ENCODE measurements at regions not wholly inside any gene's neighbourhood (a gene's known extent, or its start where the extent isn't known, plus 50 kb on each side); places are given as distances from the start of the nearest gene placed in this dataset.

DNA sequence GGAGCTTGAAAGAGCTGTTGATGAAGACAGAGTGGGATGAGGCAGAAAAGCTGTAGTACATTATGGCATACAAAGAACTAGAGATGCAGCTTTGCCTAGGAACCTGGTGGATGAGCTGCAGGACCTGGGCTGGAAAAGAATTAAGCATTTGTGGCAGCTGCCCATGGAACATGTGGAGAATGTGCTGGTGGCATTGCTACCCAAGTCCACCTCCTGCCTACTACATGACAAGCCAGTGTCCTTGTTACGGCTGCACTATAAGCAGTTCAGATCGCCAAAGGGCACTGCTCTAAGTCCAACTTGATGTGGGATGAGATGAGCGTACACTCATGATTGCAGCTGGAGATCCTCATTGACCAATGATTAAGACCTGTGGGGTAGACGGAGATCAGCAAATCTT, 81.1 kb upstream of the ADPGK start:
- TF ChIP-seq, protein P1, sequence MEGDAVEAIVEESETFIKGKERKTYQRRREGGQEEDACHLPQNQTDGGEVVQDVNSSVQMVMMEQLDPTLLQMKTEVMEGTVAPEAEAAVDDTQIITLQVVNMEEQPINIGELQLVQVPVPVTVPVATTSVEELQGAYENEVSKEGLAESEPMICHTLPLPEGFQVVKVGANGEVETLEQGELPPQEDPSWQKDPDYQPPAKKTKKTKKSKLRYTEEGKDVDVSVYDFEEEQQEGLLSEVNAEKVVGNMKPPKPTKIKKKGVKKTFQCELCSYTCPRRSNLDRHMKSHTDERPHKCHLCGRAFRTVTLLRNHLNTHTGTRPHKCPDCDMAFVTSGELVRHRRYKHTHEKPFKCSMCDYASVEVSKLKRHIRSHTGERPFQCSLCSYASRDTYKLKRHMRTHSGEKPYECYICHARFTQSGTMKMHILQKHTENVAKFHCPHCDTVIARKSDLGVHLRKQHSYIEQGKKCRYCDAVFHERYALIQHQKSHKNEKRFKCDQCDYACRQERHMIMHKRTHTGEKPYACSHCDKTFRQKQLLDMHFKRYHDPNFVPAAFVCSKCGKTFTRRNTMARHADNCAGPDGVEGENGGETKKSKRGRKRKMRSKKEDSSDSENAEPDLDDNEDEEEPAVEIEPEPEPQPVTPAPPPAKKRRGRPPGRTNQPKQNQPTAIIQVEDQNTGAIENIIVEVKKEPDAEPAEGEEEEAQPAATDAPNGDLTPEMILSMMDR (IDR thresholded peaks at IDR 0.05), result no peak
- TF ChIP-seq EZH2 (IDR thresholded peaks at IDR 0.05; ENCODE audit: borderline replicate concordance, insufficient read depth, low read depth, low read length, poor library complexity, severe bottlenecking), result no peak

Measured in B cell (primary cell).